OCI-LY1 (cell line): ENCODE measurements at regions not wholly inside any gene's neighbourhood (a gene's known extent, or its start where the extent isn't known, plus 50 kb on each side); places are given as distances from the start of the nearest gene placed in this dataset.

Source experiments
- CTCF ChIP-seq: fragments of 200-600 bp; sonication (generic), shearing (Covaris generic); IDR thresholded peaks from 2 replicates; pipeline ENCODE4 v1.5.1; 2017; ENCODE audit warnings: mild to moderate bottlenecking, antibody characterized with exemption, low read length, moderate library complexity, mixed read lengths
- EZH2 ChIP-seq: fragments of 200-600 bp; sonication (generic), shearing (Covaris generic); IDR thresholded peaks from 2 replicates; pipeline ENCODE4 v1.8.0; 2017; ENCODE audit warnings: borderline replicate concordance, mixed run types, mild to moderate bottlenecking, antibody characterized with exemption, low read length, moderate library complexity, mixed read lengths

- TF ChIP-seq EZH2, result no peak
- no peak for TF ChIP-seq CTCF
These were observed 196.3 kb upstream of the TMEFF2 start for GRCh38 chr2:192391041-192391440.
